Left ventricle myocardium inferior (tissue), 1 donor: ENCODE measurements at regions not wholly inside any gene's neighbourhood (a gene's known extent, or its start where the extent isn't known, plus 50 kb on each side); places are given as distances from the start of the nearest gene placed in this dataset.

ENCODE experiments used
- DNase-seq: peaks from one replicate; pipeline ENCODE4 v3.0.0-alpha.2; 2020
- H3K27ac ChIP-seq: fragments of 200-600 bp; replicated peaks from 2 replicates; pipeline ENCODE4 v1.8.0; 2021
- H3K27me3 ChIP-seq: fragments of 200-600 bp; 2 replicates; pipeline ENCODE4 v1.8.0; 2021; ENCODE audit warnings: low read depth
- H3K36me3 ChIP-seq: fragments of 200-600 bp; 2 replicates; pipeline ENCODE4 v1.8.0; 2021
- H3K4me1 ChIP-seq: fragments of 200-600 bp; 2 replicates; pipeline ENCODE4 v1.8.0; 2021
- H3K4me3 ChIP-seq: fragments of 200-600 bp; 2 replicates; pipeline ENCODE4 v1.8.0; 2021; ENCODE audit warnings: mild to moderate bottlenecking, moderate library complexity
- H3K9me3 ChIP-seq: fragments of 200-600 bp; replicated peaks from 2 replicates; pipeline ENCODE4 v1.8.0; 2021
- CTCF ChIP-seq: fragments of 200-600 bp; IDR thresholded peaks from 2 replicates; pipeline ENCODE4 v1.8.0; 2021; ENCODE audit warnings: antibody characterized with exemption, mild to moderate bottlenecking, borderline replicate concordance
- intact Hi-C: fragments of 100-400 bp; cut with micrococcal nuclease; formaldehyde crosslinking; loops from one replicate; pipeline ENCODE4 v1.11.0; 2022
- donor health status: DM: no; HTN: yes; CAD: no; lungs with severe emphysema.

GRCh38 chr5:166486348-166486747 lies 1805.1 kb upstream of the WWC1 start:
- no peak for TF ChIP-seq CTCF
- intact Hi-C loops: no loop called here
- no peak overlapping the region for H3K4me3 ChIP-seq
- H3K36me3 ChIP-seq: no peaks in the 10 kb centered on the region
- H3K9me3 ChIP-seq: peaks cover 16% of the 10 kb centered on the region
- no peak for DNase-seq
- H3K27ac ChIP-seq: no peak overlapping the region
- no peaks in the 10 kb centered on the region for H3K4me1 ChIP-seq
- H3K27me3 ChIP-seq: no peaks in the 10 kb centered on the region

GRCh38 chr5:166488560-166488959 lies 1802.9 kb upstream of the WWC1 start:
- intact Hi-C loops: no loop called here
- Histone ChIP-seq H3K27me3 (no peaks in the 10 kb centered on the region), H3K4me3 (no peak overlapping the region), H3K4me1 (no peaks in the 10 kb centered on the region), H3K27ac (no peak overlapping the region), H3K36me3 (no peaks in the 10 kb centered on the region), H3K9me3 (peaks cover 5% of the 10 kb centered on the region)
- no peak for DNase-seq
- no peak for TF ChIP-seq CTCF

GRCh38 chr5:166493040-166493439 lies 1798.4 kb upstream of the WWC1 start:
- Histone ChIP-seq H3K4me3 (no peak overlapping the region), H3K27ac (no peak overlapping the region), H3K27me3 (no peaks in the 10 kb centered on the region), H3K4me1 (no peaks in the 10 kb centered on the region), H3K36me3 (no peaks in the 10 kb centered on the region), H3K9me3 (no peaks in the 10 kb centered on the region)
- no peak for DNase-seq
- no peak for TF ChIP-seq CTCF
- intact Hi-C loops: no loop called here

GRCh38 chr5:166493612-166494011 lies 1797.8 kb upstream of the WWC1 start:
- Histone ChIP-seq H3K4me1 (no peaks in the 10 kb centered on the region), H3K36me3 (no peaks in the 10 kb centered on the region), H3K4me3 (no peak overlapping the region), H3K9me3 (no peaks in the 10 kb centered on the region), H3K27me3 (no peaks in the 10 kb centered on the region), H3K27ac (no peak overlapping the region)
- intact Hi-C loops: no loop called here
- no peak for DNase-seq
- no peak for TF ChIP-seq CTCF

- intact Hi-C loops: no loop called here
- TF ChIP-seq CTCF: no peak
- no peaks in the 10 kb centered on the region for H3K36me3 ChIP-seq
- no peak overlapping the region for H3K4me3 ChIP-seq
- DNase-seq: no peak
- H3K27ac ChIP-seq: no peak overlapping the region
- no peaks in the 10 kb centered on the region for H3K27me3 ChIP-seq
- H3K9me3 ChIP-seq: no peaks in the 10 kb centered on the region
- no peaks in the 10 kb centered on the region for H3K4me1 ChIP-seq
Measured at GRCh38 chr5:166497496-166498104, 1793.8 kb upstream of the WWC1 start.
